ENCODE measurements at regions not wholly inside any gene's neighbourhood (a gene's known extent, or its start where the extent isn't known, plus 50 kb on each side); places are given as distances from the start of the nearest gene placed in this dataset.
"Not testable (repeated sequence)": the region's sequence is repeated elsewhere in the genome, so short reads cannot be mapped to it uniquely, and the experiment has no call there.

GRCh38 chr6:167690931-167691330, 135.8 kb upstream of the AFDN start:
- Histone ChIP-seq H3K9me2 (ENCODE audit: low read depth, low read length) (no peaks in the 10 kb centered on the region), H3K4me1 (ENCODE audit: insufficient read depth, low read length, severe bottlenecking) (no peaks in the 10 kb centered on the region), H3K4me3 (ENCODE audit: low read depth, low read length, poor library complexity, severe bottlenecking) (no peak overlapping the region), H3K27me3 (ENCODE audit: insufficient read depth, low read length) (no peaks in the 10 kb centered on the region), H2AFZ (ENCODE audit: low read length) (no peak overlapping the region), H3K4me2 (ENCODE audit: low read length) (no peak overlapping the region), H3K36me3 (ENCODE audit: insufficient read depth, low read length) (no peaks in the 10 kb centered on the region), H3K27ac (ENCODE audit: low read depth, low read length, poor library complexity, severe bottlenecking) (no peak overlapping the region), H3K9me3 (ENCODE audit: low read length) (no peaks in the 10 kb centered on the region), H3K9ac (ENCODE audit: low read length) (no peak overlapping the region), H3F3A (ENCODE audit: insufficient read depth, low read length) (no peaks in the 10 kb centered on the region), H4K20me1 (ENCODE audit: insufficient read depth, low read length) (no peaks in the 10 kb centered on the region), H3K79me2 (ENCODE audit: insufficient read depth, low read length) (no peaks in the 10 kb centered on the region)
- TF ChIP-seq EZH2 (IDR thresholded peaks at IDR 0.05; ENCODE audit: borderline replicate concordance, low read length), result no peak
- TF ChIP-seq CTCF (IDR thresholded peaks at IDR 0.05; ENCODE audit: low read length), result no peak

DNA sequence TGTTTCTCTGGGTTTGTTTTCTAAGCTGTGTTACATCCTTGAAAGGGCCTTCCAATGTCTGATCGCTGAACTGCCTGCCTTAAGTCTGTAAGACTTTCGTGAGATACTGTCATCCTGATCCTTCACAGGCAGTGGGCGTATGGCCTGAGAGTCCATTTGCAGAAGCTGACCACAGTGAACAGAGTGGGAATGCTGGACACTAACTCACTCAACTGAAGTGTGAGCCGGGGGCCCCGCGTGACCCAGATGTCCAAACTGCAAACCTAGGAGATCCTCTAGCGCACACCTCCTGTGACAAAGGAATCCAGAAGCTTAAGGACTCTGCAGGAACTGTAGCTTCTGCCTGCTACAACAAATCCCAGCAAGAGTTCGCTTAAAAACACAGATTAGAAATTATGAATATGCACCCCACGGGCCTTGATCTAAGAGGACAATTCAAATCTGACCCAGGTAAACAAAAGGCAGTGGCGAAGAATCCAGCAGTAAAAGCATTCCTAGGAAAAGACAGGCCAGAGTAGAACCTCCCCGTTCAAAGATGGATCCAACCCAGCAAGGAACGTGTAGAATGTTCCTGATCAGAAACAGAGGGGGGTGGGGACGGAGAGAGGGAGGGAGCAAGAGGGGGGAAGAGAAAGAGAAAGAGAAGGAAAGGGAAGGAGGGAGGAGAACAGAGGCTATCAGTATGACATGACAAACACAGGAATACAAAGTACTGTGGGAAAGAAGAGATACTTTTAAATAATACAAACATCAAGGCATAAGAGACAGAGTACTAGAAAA, 135.0 kb upstream of the AFDN start:
- H3K27ac ChIP-seq (ENCODE audit: low read depth, low read length, poor library complexity, severe bottlenecking), result no peak overlapping the region
- no peaks in the 10 kb centered on the region for H3K36me3 ChIP-seq (ENCODE audit: insufficient read depth, low read length)
- H2AFZ ChIP-seq (ENCODE audit: low read length), result no peak overlapping the region
- no peaks in the 10 kb centered on the region for H3K9me3 ChIP-seq (ENCODE audit: low read length)
- H3K4me3 ChIP-seq (ENCODE audit: low read depth, low read length, poor library complexity, severe bottlenecking), result no peak overlapping the region
- H3K9ac ChIP-seq (ENCODE audit: low read length), result no peak overlapping the region
- H3K4me2 ChIP-seq (ENCODE audit: low read length), result no peak overlapping the region
- H3K9me2 ChIP-seq (ENCODE audit: low read depth, low read length), result no peaks in the 10 kb centered on the region
- no peaks in the 10 kb centered on the region for H3K79me2 ChIP-seq (ENCODE audit: insufficient read depth, low read length)
- H3K4me1 ChIP-seq (ENCODE audit: insufficient read depth, low read length, severe bottlenecking), result no peaks in the 10 kb centered on the region
- TF ChIP-seq CTCF (IDR thresholded peaks at IDR 0.05; ENCODE audit: low read length), result no peak
- TF ChIP-seq EZH2 (IDR thresholded peaks at IDR 0.05; ENCODE audit: borderline replicate concordance, low read length), result no peak
- H4K20me1 ChIP-seq (ENCODE audit: insufficient read depth, low read length), result no peaks in the 10 kb centered on the region
- no peaks in the 10 kb centered on the region for H3K27me3 ChIP-seq (ENCODE audit: insufficient read depth, low read length)
- no peaks in the 10 kb centered on the region for H3F3A ChIP-seq (ENCODE audit: insufficient read depth, low read length)

GRCh38 chr6:167693478-167693877, 133.2 kb upstream of the AFDN start:
- H3K9me2 ChIP-seq (ENCODE audit: low read depth, low read length); H3K4me1 ChIP-seq (ENCODE audit: insufficient read depth, low read length, severe bottlenecking); H3F3A ChIP-seq (ENCODE audit: insufficient read depth, low read length); H3K9me3 ChIP-seq (ENCODE audit: low read length); H3K4me3 ChIP-seq (ENCODE audit: low read depth, low read length, poor library complexity, severe bottlenecking); H4K20me1 ChIP-seq (ENCODE audit: insufficient read depth, low read length); H3K36me3 ChIP-seq (ENCODE audit: insufficient read depth, low read length); H3K4me2 ChIP-seq (ENCODE audit: low read length); H3K9ac ChIP-seq (ENCODE audit: low read length); H3K27me3 ChIP-seq (ENCODE audit: insufficient read depth, low read length); H2AFZ ChIP-seq (ENCODE audit: low read length); H3K27ac ChIP-seq (ENCODE audit: low read depth, low read length, poor library complexity, severe bottlenecking); H3K79me2 ChIP-seq (ENCODE audit: insufficient read depth, low read length): not testable (repeated sequence)

- no peaks in the 10 kb centered on the region for H4K20me1 ChIP-seq (ENCODE audit: insufficient read depth, low read length)
- H3K9me2 ChIP-seq (ENCODE audit: low read depth, low read length), result no peaks in the 10 kb centered on the region
- H2AFZ ChIP-seq (ENCODE audit: low read length), result no peak overlapping the region
- no peaks in the 10 kb centered on the region for H3K36me3 ChIP-seq (ENCODE audit: insufficient read depth, low read length)
- no peak overlapping the region for H3K27ac ChIP-seq (ENCODE audit: low read depth, low read length, poor library complexity, severe bottlenecking)
- H3K4me2 ChIP-seq (ENCODE audit: low read length), result no peak overlapping the region
- no peaks in the 10 kb centered on the region for H3F3A ChIP-seq (ENCODE audit: insufficient read depth, low read length)
- H3K4me1 ChIP-seq (ENCODE audit: insufficient read depth, low read length, severe bottlenecking), result peaks cover 11% of the 10 kb centered on the region
- TF ChIP-seq CTCF (IDR thresholded peaks at IDR 0.05; ENCODE audit: low read length) (no peak), EZH2 (IDR thresholded peaks at IDR 0.05; ENCODE audit: borderline replicate concordance, low read length) (no peak)
- H3K9me3 ChIP-seq (ENCODE audit: low read length), result no peaks in the 10 kb centered on the region
- H3K79me2 ChIP-seq (ENCODE audit: insufficient read depth, low read length), result no peaks in the 10 kb centered on the region
- H3K9ac ChIP-seq (ENCODE audit: low read length), result no peak overlapping the region
- no peak overlapping the region for H3K4me3 ChIP-seq (ENCODE audit: low read depth, low read length, poor library complexity, severe bottlenecking)
- H3K27me3 ChIP-seq (ENCODE audit: insufficient read depth, low read length), result no peaks in the 10 kb centered on the region
These were observed 130.9 kb upstream of the AFDN start for GRCh38 chr6:167695831-167696230.

All from OCI-LY1 (cell line).